ENCODE measurements at regions not wholly inside any gene's neighbourhood (a gene's known extent, or its start where the extent isn't known, plus 50 kb on each side); places are given as distances from the start of the nearest gene placed in this dataset.

GRCh38 chr10:78248651-78249464, 215.2 kb downstream of the RPS24 start:
- DNase-seq (ENCODE audit: low spot score): no peak

- no peak for DNase-seq (ENCODE audit: low spot score)
Observed at GRCh38 chr10:78249690-78250089, 216.0 kb downstream of the RPS24 start.

GRCh38 chr10:78250313-78251015, 216.8 kb downstream of the RPS24 start:
- no peak for DNase-seq (ENCODE audit: low spot score)

DNA sequence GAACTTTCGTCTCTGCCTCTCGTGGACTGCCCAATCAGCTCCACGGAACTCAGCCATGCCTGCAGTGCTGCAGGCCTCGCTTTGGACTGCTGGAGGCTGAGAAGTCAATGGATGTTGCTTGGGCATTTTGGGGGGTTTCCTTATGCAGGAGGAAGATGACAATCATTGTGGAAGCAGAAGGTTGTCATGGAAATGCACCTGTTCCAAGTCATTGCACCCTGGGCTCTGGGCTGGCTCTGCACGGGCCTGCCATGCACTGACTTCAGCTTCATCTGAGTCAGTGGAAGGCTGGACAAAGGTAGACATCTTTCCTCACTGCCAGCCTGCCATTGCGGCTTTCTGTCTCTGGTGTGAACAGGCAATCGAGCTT, 217.3 kb downstream of the RPS24 start:
- no peak for DNase-seq (ENCODE audit: low spot score)

DNA sequence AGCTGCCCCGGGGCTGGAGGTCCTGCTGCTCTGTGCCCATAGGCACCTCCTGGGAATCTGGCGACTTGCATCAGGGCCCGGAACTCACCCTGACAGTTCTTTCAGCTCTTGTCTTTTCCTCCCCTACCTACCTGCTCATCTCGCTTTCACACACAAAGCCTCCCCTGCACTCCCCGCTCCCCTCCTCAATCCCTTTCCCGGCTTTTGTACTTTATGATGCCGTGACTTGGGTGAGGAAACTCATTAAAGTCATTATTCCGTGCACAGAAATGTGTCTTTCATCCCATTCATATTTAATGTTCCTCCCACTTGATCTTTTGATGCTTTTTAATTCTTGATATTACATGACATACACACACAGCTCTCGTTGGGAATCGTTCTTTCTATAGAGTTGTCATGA, 218.6 kb downstream of the RPS24 start:
- DNase-seq (ENCODE audit: low spot score): no peak

DNA sequence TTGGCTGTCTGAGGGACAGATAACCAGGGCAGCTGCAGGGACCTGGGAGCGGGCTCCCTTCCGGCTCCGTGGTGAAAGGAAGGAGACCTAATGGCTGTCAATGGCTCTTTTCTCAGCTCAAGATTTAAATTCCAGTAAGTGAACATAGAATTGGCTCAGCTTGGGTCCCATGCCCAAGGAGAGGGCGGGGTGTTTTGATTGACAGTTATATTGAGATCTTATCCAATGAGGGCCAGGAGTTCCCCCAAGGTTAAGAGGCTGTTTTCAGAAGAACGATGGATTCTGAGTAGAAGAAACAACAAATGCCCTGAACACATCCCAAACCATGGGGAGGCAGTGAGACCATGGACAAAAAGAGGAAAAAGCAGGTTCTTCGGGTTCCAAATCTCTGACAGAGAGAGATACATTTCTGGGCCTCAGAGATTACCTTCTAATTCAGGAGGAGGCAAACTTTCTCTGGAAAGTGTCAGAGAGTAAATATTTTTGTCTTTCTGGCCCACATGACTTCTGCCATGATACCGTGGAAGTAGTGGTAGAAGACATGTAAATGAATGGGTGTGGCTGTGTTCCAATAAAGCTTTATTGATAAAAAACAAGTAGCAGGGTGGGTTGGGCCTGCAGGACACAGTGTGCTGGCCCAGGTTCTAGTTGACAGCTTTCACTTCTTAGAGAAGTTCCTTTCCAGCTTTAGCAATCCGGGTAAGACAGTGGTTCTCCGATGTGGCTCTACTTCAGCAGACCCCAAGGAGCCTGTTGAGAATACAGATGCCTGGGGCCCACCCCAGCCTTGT, 219.6 kb downstream of the RPS24 start:
- no peak for DNase-seq (ENCODE audit: low spot score)

- DNase-seq (ENCODE audit: low spot score): no peak
Observed at GRCh38 chr10:78254013-78254412, 220.3 kb downstream of the RPS24 start.

- DNase-seq (ENCODE audit: low spot score): no peak
Observed at GRCh38 chr10:78255214-78255613, 221.6 kb downstream of the RPS24 start.

DNA sequence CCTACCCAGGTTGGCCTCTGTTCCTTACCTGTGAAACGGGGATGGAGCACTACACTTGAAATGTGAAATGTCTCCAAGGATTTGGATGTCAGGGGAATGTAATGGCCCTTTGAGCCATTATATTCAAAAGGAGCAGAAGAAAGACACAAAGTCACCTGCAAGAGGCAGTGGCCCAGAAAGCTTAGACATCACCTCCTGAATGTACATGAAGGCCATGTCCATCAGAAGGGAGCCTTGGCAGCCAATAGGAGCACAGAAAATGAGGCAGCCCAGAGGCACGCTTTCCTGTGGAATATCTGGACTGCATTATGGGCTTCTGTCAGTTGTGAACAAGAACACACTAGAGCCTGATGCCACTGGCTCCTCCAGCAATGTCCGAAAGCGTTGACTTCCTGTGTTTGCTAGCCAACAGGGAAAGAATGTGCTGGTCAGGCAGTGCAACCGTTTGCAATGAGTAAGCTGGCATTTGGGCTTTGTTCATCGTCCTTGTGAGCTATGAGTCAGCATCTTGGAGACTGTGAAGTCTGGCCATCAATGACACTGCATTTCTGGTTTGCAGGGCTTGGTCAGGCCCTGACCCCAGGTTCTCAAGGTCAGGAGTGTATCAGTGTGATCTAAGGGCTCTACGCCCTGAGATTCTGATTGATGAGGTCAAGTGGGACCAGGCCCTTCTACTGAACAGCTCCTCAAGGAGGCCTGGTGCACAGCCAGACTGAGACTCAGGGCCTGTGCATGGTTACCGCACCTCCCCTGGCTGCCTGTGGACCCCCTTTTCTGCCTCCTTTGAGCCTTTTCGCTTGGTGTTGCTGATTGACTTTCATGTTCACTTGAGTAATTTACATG, 222.4 kb downstream of the RPS24 start:
- peak; percentile 92 for DNase-seq (ENCODE audit: low spot score)

GRCh38 chr10:78258323-78259030, 224.8 kb downstream of the RPS24 start:
- no peak for DNase-seq (ENCODE audit: low spot score)

GRCh38 chr10:78259391-78259790, 225.7 kb downstream of the RPS24 start:
- no peak for DNase-seq (ENCODE audit: low spot score)

- no peak for DNase-seq (ENCODE audit: low spot score)
Observed at GRCh38 chr10:78260141-78260540, 226.5 kb downstream of the RPS24 start.

DNA sequence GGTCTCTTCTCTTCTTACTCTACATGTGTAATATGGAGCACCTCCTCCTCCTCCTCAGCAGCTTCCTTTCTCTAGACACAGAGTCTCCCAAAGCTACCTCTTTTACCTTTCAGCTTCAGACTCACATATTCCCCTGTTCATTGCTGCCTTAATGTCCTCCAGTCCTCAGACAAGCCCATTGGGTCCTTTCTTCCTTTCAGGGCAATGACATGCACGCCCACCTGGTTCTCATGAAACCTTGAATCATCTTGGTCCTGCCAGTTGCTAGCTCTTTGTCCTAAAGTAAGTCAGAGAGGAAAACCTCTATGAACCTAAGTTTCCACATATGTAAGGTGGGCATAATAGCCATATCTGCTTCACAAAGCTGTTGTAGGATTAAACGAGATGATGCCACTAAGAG, 227.0 kb downstream of the RPS24 start:
- DNase-seq (ENCODE audit: low spot score): no peak

DNA sequence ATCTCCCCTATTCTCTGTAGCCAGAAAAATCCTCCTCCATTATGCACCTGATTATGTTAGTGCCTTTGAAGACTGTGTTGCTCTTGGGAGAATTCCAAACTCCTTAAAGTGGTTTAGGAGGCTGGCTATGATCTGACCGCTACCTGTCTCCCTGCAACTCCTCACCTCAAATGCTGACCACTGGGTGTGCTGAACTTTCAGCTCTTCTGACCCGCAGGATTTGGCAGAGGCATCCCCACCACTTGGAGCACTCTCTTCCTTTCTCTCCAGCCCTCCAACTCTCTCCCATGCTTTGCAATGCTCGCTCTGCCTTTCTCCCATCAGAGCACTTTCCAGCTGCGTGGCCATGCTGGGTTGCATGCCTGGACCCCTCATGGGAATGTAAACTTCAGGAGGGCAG, 227.6 kb downstream of the RPS24 start:
- no peak for DNase-seq (ENCODE audit: low spot score)

- DNase-seq (ENCODE audit: low spot score): no peak
Observed at GRCh38 chr10:78262860-78263259, 229.2 kb downstream of the RPS24 start.

- no peak for DNase-seq (ENCODE audit: low spot score)
Observed at GRCh38 chr10:78263521-78263988, 229.9 kb downstream of the RPS24 start.

GRCh38 chr10:78264361-78264760, 230.7 kb downstream of the RPS24 start:
- no peak for DNase-seq (ENCODE audit: low spot score)

- DNase-seq (ENCODE audit: low spot score): no peak
Observed at GRCh38 chr10:78266741-78267469, 233.2 kb downstream of the RPS24 start.

DNA sequence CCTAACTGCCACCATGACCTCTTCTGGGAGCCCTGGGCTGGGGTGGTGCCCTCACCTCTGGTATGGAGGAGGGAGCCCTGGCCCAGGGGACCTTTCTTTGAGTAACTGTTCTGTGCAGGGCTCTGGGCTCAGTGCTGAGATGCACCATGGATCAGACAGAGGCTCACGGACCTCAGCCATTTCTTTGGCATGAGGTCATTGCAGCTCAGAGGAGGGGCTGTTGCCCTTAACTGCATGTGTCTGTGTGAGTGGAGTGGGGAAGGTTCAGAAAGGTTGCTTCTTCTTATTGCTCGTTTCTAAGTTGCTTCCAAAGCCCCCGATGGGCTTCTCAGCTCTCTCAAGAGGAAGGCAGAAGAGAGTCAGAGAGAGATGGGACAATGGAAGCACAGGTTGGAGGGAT, 233.9 kb downstream of the RPS24 start:
- no peak for DNase-seq (ENCODE audit: low spot score)

DNA sequence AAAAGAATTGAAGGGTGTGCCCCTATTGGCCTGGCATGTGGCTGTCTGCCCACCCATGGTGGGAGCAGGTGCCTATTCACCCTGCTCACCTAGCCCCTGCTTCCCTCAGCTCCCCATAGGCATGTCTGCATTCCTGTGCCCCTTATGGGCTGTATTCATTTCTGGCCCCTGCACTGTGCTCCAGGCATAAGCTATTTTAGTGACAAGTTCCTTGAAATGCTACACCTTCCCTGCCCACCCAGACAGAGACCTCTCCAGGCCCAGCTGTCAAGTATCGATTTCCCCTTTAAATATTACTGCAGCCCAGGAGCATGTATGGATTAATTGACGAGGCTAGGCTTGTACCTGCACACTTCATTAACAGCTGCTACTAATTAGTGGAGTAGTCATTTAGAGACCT, 235.4 kb downstream of the RPS24 start:
- no peak for DNase-seq (ENCODE audit: low spot score)

Data from H4 (cell line).